GM12878 (cell line): ENCODE measurements at regions not wholly inside any gene's neighbourhood (a gene's known extent, or its start where the extent isn't known, plus 50 kb on each side); places are given as distances from the start of the nearest gene placed in this dataset.

Experiments
- ATAC-seq: fragments of 200-7000 bp; cut with Tn5 transposase; 3 replicates; pipeline ENCODE4 v1.9.1; 2020; ENCODE audit warnings: mild to moderate bottlenecking, moderate library complexity
- BruUV-seq: library from RNA; stranded (reverse); fragments of 400-500 nt; replicated peaks from 2 replicates; lab custom pipeline; 2021; lab: Mats Ljungman, UMichigan
- CTCF ChIA-PET: fragments of 300-600 bp; sonication (Branson Sonifier 250); formaldehyde crosslinking; extraction: SDS; loops from one replicate; lab custom pipeline; 2021; ENCODE audit warnings: inconsistent platforms; lab: Yijun Ruan, JAX
- POLR2A ChIA-PET: fragments of 350-600 bp; formaldehyde crosslinking; extraction: SDS; loops from one replicate; lab custom pipeline; 2021; ENCODE audit warnings: inconsistent platforms; lab: Charles Lee
- RAD21 ChIA-PET: fragments of 300-600 bp; sonication (Branson Sonifier 250); formaldehyde crosslinking; loops from one replicate; lab custom pipeline; 2023; ENCODE audit warnings: antibody characterized with exemption; ENCODE audit not compliant: unreplicated experiment; lab: Charles Lee
- SMC1A ChIA-PET: fragments of 300-600 bp; sonication (Branson Sonifier 250); formaldehyde crosslinking; loops from one replicate; lab custom pipeline; 2023; ENCODE audit not compliant: unreplicated experiment, uncharacterized antibody; lab: Charles Lee
- DNase-seq: peaks from one replicate; pipeline ENCODE4 v3.0.0-alpha.2; 2011; ENCODE audit warnings: low read depth, low spot score
- FAIRE-seq: peaks from 3 replicates; lab custom pipeline; 2011; peaks lifted over from hg19 to GRCh38; lab: Jason Lieb, UNC
- H2AFZ ChIP-seq: 2 replicates; pipeline ENCODE4 v1.6.0; 2011; ENCODE audit warnings: low read depth, low read length, control low read depth; ENCODE audit not compliant: control insufficient read depth
- H3K27ac ChIP-seq: 2 replicates; pipeline ENCODE4 v1.5.1; 2011; ENCODE audit warnings: control low read depth; ENCODE audit not compliant: control insufficient read depth, insufficient read depth
- H3K27me3 ChIP-seq, 2 experiments: replicated peaks in 1 of 2; 2 replicates each; pipeline versions ENCODE4 v1.6.0 to v1.6.1; 2011; ENCODE audit warnings: low read length in 1 of 2; ENCODE audit not compliant: control insufficient read depth in 2 of 2, insufficient read depth in 2 of 2
- H3K36me3 ChIP-seq, 2 experiments: 2 replicates each; pipeline ENCODE4 v1.5.1; 2011; ENCODE audit warnings: low read length in 1 of 2; ENCODE audit not compliant: control insufficient read depth in 2 of 2, insufficient read depth in 2 of 2
- H3K4me1 ChIP-seq: 2 replicates; pipeline ENCODE4 v1.6.1; 2011; ENCODE audit warnings: mild to moderate bottlenecking, low read length, moderate library complexity, mixed read lengths; ENCODE audit not compliant: control insufficient read depth, insufficient read depth
- H3K4me2 ChIP-seq: 2 replicates; pipeline ENCODE4 v1.6.0; 2011; ENCODE audit warnings: control low read depth; ENCODE audit not compliant: control insufficient read depth, insufficient read depth
- H3K4me3 ChIP-seq: fragments of 200-600 bp; sonication (generic); 2 replicates; pipeline ENCODE4 v1.5.1; 2016
- H3K79me2 ChIP-seq: 2 replicates; pipeline ENCODE4 v1.6.0; 2011; ENCODE audit warnings: low read length; ENCODE audit not compliant: control insufficient read depth, insufficient read depth
- H3K9ac ChIP-seq: 2 replicates; pipeline ENCODE4 v1.8.0; 2011; ENCODE audit warnings: low read length, control low read depth, mixed read lengths; ENCODE audit not compliant: control insufficient read depth, insufficient read depth
- H3K9me3 ChIP-seq: replicated peaks from 3 replicates; pipeline ENCODE4 v1.5.1; 2011; ENCODE audit warnings: mild to moderate bottlenecking, low read length; ENCODE audit not compliant: control insufficient read depth, insufficient read depth
- H4K20me1 ChIP-seq: 2 replicates; pipeline ENCODE4 v1.6.0; 2011; ENCODE audit not compliant: control insufficient read depth, insufficient read depth
- CBX5 ChIP-seq: sonication (generic); IDR thresholded peaks from 2 replicates; pipeline ENCODE4 v1.6.1; 2016; ENCODE audit warnings: low read depth, moderate library complexity, mild to moderate bottlenecking, inconsistent platforms
- CREB1 ChIP-seq: IDR thresholded peaks from 2 replicates; pipeline ENCODE4 v1.6.1; 2012; ENCODE audit warnings: low read depth, mild to moderate bottlenecking, inconsistent platforms
- E2F8 ChIP-seq: fragments of 450-650 bp; IDR thresholded peaks from 2 replicates; pipeline ENCODE4 v1.6.1; 2018; ENCODE audit warnings: mild to moderate bottlenecking, low read depth, moderate library complexity; ENCODE audit not compliant: partially characterized antibody
- HCFC1 ChIP-seq: fragments of 150-350 bp; IDR thresholded peaks from 2 replicates; pipeline ENCODE4 v1.6.1; 2014; ENCODE audit warnings: low read length
- HDGF ChIP-seq: fragments of 450-650 bp; IDR thresholded peaks from 2 replicates; pipeline ENCODE4 v1.6.1; 2016; ENCODE audit warnings: antibody characterized with exemption
- KAT2A ChIP-seq: conservative IDR thresholded peaks from 2 replicates; pipeline ENCODE4 v1.6.1; 2011; ENCODE audit warnings: low read depth, low read length; ENCODE audit not compliant: control insufficient read depth
- RAD21 ChIP-seq: IDR thresholded peaks from 2 replicates; pipeline ENCODE4 v1.6.1; 2011; ENCODE audit warnings: mild to moderate bottlenecking, low read depth, low read length, moderate library complexity; ENCODE audit not compliant: insufficient read depth
- RELB ChIP-seq: fragments of 450-650 bp; IDR thresholded peaks from 2 replicates; pipeline ENCODE4 v1.6.1; 2017; ENCODE audit warnings: low read depth, mild to moderate bottlenecking, moderate library complexity
- SP1 ChIP-seq: IDR thresholded peaks from one replicate; pipeline ENCODE4 v1.6.1; 2011; ENCODE audit warnings: low read depth, low read length
- TBL1XR1 ChIP-seq: IDR thresholded peaks from 2 replicates; pipeline ENCODE4 v1.6.1; 2012; ENCODE audit warnings: low read depth, low read length, improper control_type of control experiment
- TCF7 ChIP-seq: IDR thresholded peaks from 2 replicates; pipeline ENCODE4 v1.6.1; 2014; ENCODE audit warnings: antibody characterized with exemption, borderline replicate concordance
- WRNIP1 ChIP-seq: IDR thresholded peaks from 2 replicates; pipeline ENCODE4 v1.6.1; 2011; ENCODE audit warnings: low read depth, low read length, improper control_type of control experiment, borderline replicate concordance
- YBX1 ChIP-seq: fragments of 450-650 bp; IDR thresholded peaks from 2 replicates; pipeline ENCODE4 v1.6.1; 2016; ENCODE audit warnings: antibody characterized with exemption
- ZNF24 ChIP-seq: fragments of 450-650 bp; IDR thresholded peaks from 2 replicates; pipeline ENCODE4 v1.6.1; 2017; ENCODE audit warnings: antibody characterized with exemption, mild to moderate bottlenecking
- in situ Hi-C: fragments of 300-500 bp; cut with MboI; formaldehyde crosslinking; loops from 9 replicates; pipeline ENCODE4 v1.14.3; 2018; ENCODE audit warnings: mixed read lengths
- intact Hi-C: fragments of 100-400 bp; cut with micrococcal nuclease; formaldehyde crosslinking; loops from one replicate; pipeline ENCODE4 v1.14.2; 2022; ENCODE audit not compliant: unreplicated experiment

- Histone ChIP-seq H3K27ac (no peak overlapping the region), H4K20me1 (no peaks in the 10 kb centered on the region), H2AFZ (no peak overlapping the region), H3K4me3 (no peak overlapping the region), H3K9me3 (no peaks in the 10 kb centered on the region), H3K4me1 (no peaks in the 10 kb centered on the region), H3K27me3 (no peaks in the 10 kb centered on the region), H3K9ac (no peak overlapping the region), H3K4me2 (no peak overlapping the region)
- SMC1A ChIA-PET: no interaction called here
- POLR2A ChIA-PET: no interaction called here
- CTCF ChIA-PET: no interaction called here
- in situ Hi-C loops: no loop called here
- ATAC-seq: no peak
- BruUV-seq: no TSS peak
- no peak for DNase-seq
- TF ChIP-seq HCFC1 (no peak), CREB1 (no peak), KAT2A (no peak), TCF7 (no peak), RAD21 (no peak), ZNF24 (no peak), TBL1XR1 (no peak), E2F8 (no peak), WRNIP1 (no peak), CBX5 (no peak), YBX1 (no peak), RELB (no peak), HDGF (no peak), SP1 (no peak)
- TF ChIP-seq, all 136 proteins: peak for 0
- FAIRE-seq: no peak
- no peaks in the 10 kb centered on the region for H3K36me3 ChIP-seq
- no peaks in the 10 kb centered on the region for H3K79me2 ChIP-seq
- intact Hi-C loops: no loop called here
- RAD21 ChIA-PET: no interaction called here
Observed at GRCh38 chr7:9718071-9718661, 1255.5 kb upstream of the PHF14 start.
